ENCODE measurements at regions not wholly inside any gene's neighbourhood (a gene's known extent, or its start where the extent isn't known, plus 50 kb on each side); places are given as distances from the start of the nearest gene placed in this dataset.

- DNase-seq (no peak), ATAC-seq (replicated peaks) (no peak)
- Mint-ChIP-seq H3K27me3 (peaks cover 0 to 4% of the 10 kb centered on the region in 2 donors), H3K4me1 (peaks cover 10 to 11% of the 10 kb centered on the region in 2 donors), H3K27ac (no peak overlapping the region), H3K4me3 (no peak overlapping the region), H3K36me3 (no peaks in the 10 kb centered on the region), H3K9me3 (no peaks in the 10 kb centered on the region)
These were observed 132.8 kb upstream of the CPSF6 start for GRCh38 chr12:69106482-69107118.

GRCh38 chr12:69107541-69107940 lies 131.8 kb upstream of the CPSF6 start:
- H3K4me3 Mint-ChIP-seq, result no peak overlapping the region
- no peaks in the 10 kb centered on the region for H3K9me3 Mint-ChIP-seq
- no peak for DNase-seq
- H3K27ac Mint-ChIP-seq, result no peak overlapping the region
- H3K4me1 Mint-ChIP-seq, result peaks cover 7% of the 10 kb centered on the region in 2 donors
- H3K27me3 Mint-ChIP-seq, result peaks cover 0 to 4% of the 10 kb centered on the region in 2 donors
- no peak for ATAC-seq (replicated peaks)
- no peaks in the 10 kb centered on the region for H3K36me3 Mint-ChIP-seq

- Mint-ChIP-seq H3K9me3 (no peaks in the 10 kb centered on the region), H3K4me3 (no peak overlapping the region), H3K27me3 (peaks cover 0 to 4% of the 10 kb centered on the region in 2 donors), H3K36me3 (no peaks in the 10 kb centered on the region), H3K4me1 (peaks cover 2 to 3% of the 10 kb centered on the region in 2 donors), H3K27ac (no peak overlapping the region)
- DNase-seq (no peak), ATAC-seq (replicated peaks) (no peak)
These were observed 131.3 kb upstream of the CPSF6 start for GRCh38 chr12:69108037-69108436.

- Mint-ChIP-seq H3K9me3 (no peaks in the 10 kb centered on the region), H3K36me3 (no peaks in the 10 kb centered on the region), H3K4me3 (no peak overlapping the region), H3K27me3 (peaks cover 0 to 4% of the 10 kb centered on the region in 2 donors), H3K27ac (no peak overlapping the region), H3K4me1 (no peaks in the 10 kb centered on the region)
- ATAC-seq (replicated peaks) (no peak), DNase-seq (no peak)
These were observed 126.8 kb upstream of the CPSF6 start for GRCh38 chr12:69112616-69113015.

- peaks cover 0 to 4% of the 10 kb centered on the region in 2 donors for H3K27me3 Mint-ChIP-seq
These were observed 124.3 kb upstream of the CPSF6 start for GRCh38 chr12:69115099-69115498.

GRCh38 chr12:69115951-69116350 lies 123.4 kb upstream of the CPSF6 start:
- DNase-seq, result no peak
- no peaks in the 10 kb centered on the region for H3K27me3 Mint-ChIP-seq
- H3K27ac Mint-ChIP-seq, result no peak overlapping the region
- ATAC-seq (replicated peaks), result no peak
- H3K4me3 Mint-ChIP-seq, result no peak overlapping the region
- no peaks in the 10 kb centered on the region for H3K4me1 Mint-ChIP-seq
- no peaks in the 10 kb centered on the region for H3K36me3 Mint-ChIP-seq
- no peaks in the 10 kb centered on the region for H3K9me3 Mint-ChIP-seq

More at GRCh38 chr12:69115099-69115498, 124.3 kb upstream of the CPSF6 start:
- ATAC-seq (replicated peaks), result no peak
- Mint-ChIP-seq H3K4me1 (no peaks in the 10 kb centered on the region), H3K4me3 (no peak overlapping the region), H3K27ac (no peak overlapping the region), H3K9me3 (no peaks in the 10 kb centered on the region), H3K36me3 (no peaks in the 10 kb centered on the region)
- DNase-seq, result no peak

GRCh38 chr12:69117566-69118266 lies 121.7 kb upstream of the CPSF6 start:
- no peaks in the 10 kb centered on the region for H3K4me1 Mint-ChIP-seq
- ATAC-seq (replicated peaks), result no peak
- no peak overlapping the region for H3K27ac Mint-ChIP-seq
- H3K36me3 Mint-ChIP-seq, result no peaks in the 10 kb centered on the region
- no peaks in the 10 kb centered on the region for H3K9me3 Mint-ChIP-seq
- no peak overlapping the region for H3K4me3 Mint-ChIP-seq
- no peak for DNase-seq
- H3K27me3 Mint-ChIP-seq, result no peaks in the 10 kb centered on the region

GRCh38 chr12:69118516-69118915 lies 120.9 kb upstream of the CPSF6 start:
- Mint-ChIP-seq H3K36me3 (no peaks in the 10 kb centered on the region), H3K27ac (no peak overlapping the region), H3K27me3 (no peaks in the 10 kb centered on the region), H3K4me3 (no peak overlapping the region), H3K4me1 (no peaks in the 10 kb centered on the region), H3K9me3 (no peaks in the 10 kb centered on the region)
- no peak for ATAC-seq (replicated peaks)
- DNase-seq, result no peak

- Mint-ChIP-seq H3K4me3 (no peak overlapping the region), H3K27me3 (no peaks in the 10 kb centered on the region), H3K4me1 (no peaks in the 10 kb centered on the region), H3K9me3 (no peaks in the 10 kb centered on the region), H3K36me3 (no peaks in the 10 kb centered on the region), H3K27ac (no peak overlapping the region)
- ATAC-seq (replicated peaks) (no peak), DNase-seq (no peak)
These were observed 119.6 kb upstream of the CPSF6 start for GRCh38 chr12:69119770-69120169.

GRCh38 chr12:69120354-69120753 lies 119.0 kb upstream of the CPSF6 start:
- Mint-ChIP-seq H3K27ac (no peak overlapping the region), H3K27me3 (no peaks in the 10 kb centered on the region), H3K4me3 (no peak overlapping the region), H3K4me1 (no peaks in the 10 kb centered on the region), H3K36me3 (no peaks in the 10 kb centered on the region), H3K9me3 (no peaks in the 10 kb centered on the region)
- ATAC-seq (replicated peaks) (no peak), DNase-seq (no peak)

- no peak overlapping the region for H3K4me3 Mint-ChIP-seq
These were observed 116.1 kb upstream of the CPSF6 start for GRCh38 chr12:69123311-69123710.

GRCh38 chr12:69123919-69124638 lies 115.3 kb upstream of the CPSF6 start:
- no peaks in the 10 kb centered on the region for H3K27me3 Mint-ChIP-seq
- H3K9me3 Mint-ChIP-seq, result no peaks in the 10 kb centered on the region
- H3K4me1 Mint-ChIP-seq, result no peaks in the 10 kb centered on the region
- no peak overlapping the region for H3K27ac Mint-ChIP-seq
- H3K36me3 Mint-ChIP-seq, result no peaks in the 10 kb centered on the region
- DNase-seq, result no peak
- no peak for ATAC-seq (replicated peaks)
- no peak overlapping the region for H3K4me3 Mint-ChIP-seq

More at GRCh38 chr12:69123311-69123710, 116.1 kb upstream of the CPSF6 start:
- H3K4me1 Mint-ChIP-seq, result no peaks in the 10 kb centered on the region
- no peak for DNase-seq
- H3K36me3 Mint-ChIP-seq, result no peaks in the 10 kb centered on the region
- H3K27me3 Mint-ChIP-seq, result no peaks in the 10 kb centered on the region
- ATAC-seq (replicated peaks), result no peak
- no peaks in the 10 kb centered on the region for H3K9me3 Mint-ChIP-seq
- no peak overlapping the region for H3K27ac Mint-ChIP-seq

GRCh38 chr12:69129017-69129416 lies 110.4 kb upstream of the CPSF6 start:
- Mint-ChIP-seq H3K36me3 (no peaks in the 10 kb centered on the region), H3K4me1 (no peaks in the 10 kb centered on the region), H3K9me3 (no peaks in the 10 kb centered on the region), H3K4me3 (no peak overlapping the region), H3K27ac (no peak overlapping the region), H3K27me3 (no peaks in the 10 kb centered on the region)
- DNase-seq (no peak), ATAC-seq (replicated peaks) (no peak)

- ATAC-seq (replicated peaks), result no peak
- Mint-ChIP-seq H3K27me3 (no peaks in the 10 kb centered on the region), H3K36me3 (no peaks in the 10 kb centered on the region), H3K4me3 (no peak overlapping the region), H3K4me1 (no peaks in the 10 kb centered on the region), H3K9me3 (no peaks in the 10 kb centered on the region), H3K27ac (no peak overlapping the region)
- no peak for DNase-seq
These were observed 109.8 kb upstream of the CPSF6 start for GRCh38 chr12:69129564-69129963.

GRCh38 chr12:69130064-69130463 lies 109.3 kb upstream of the CPSF6 start:
- no peak overlapping the region for H3K4me3 Mint-ChIP-seq

More at GRCh38 chr12:69130064-69130463, 109.3 kb upstream of the CPSF6 start:
- Mint-ChIP-seq H3K4me1 (no peaks in the 10 kb centered on the region), H3K36me3 (no peaks in the 10 kb centered on the region), H3K27me3 (no peaks in the 10 kb centered on the region), H3K27ac (no peak overlapping the region), H3K9me3 (no peaks in the 10 kb centered on the region)
- DNase-seq, result no peak
- no peak for ATAC-seq (replicated peaks)
